Neural crest cell (in vitro differentiated cells): ENCODE measurements at regions not wholly inside any gene's neighbourhood (a gene's known extent, or its start where the extent isn't known, plus 50 kb on each side); places are given as distances from the start of the nearest gene placed in this dataset.

Experiments
- DNase-seq: peaks from one replicate; pipeline ENCODE4 v3.0.0; 2021; ENCODE audit warnings: low read depth, mixed read lengths, low spot score
- H3K27ac Mint-ChIP-seq: one replicate; pipeline ENCODE4 v1.8.0; 2021; ENCODE audit warnings: mild to moderate bottlenecking, mixed read lengths; ENCODE audit not compliant: unreplicated experiment
- H3K27me3 Mint-ChIP-seq: 2 replicates; pipeline ENCODE4 v1.8.0; 2021; ENCODE audit warnings: low read depth, mild to moderate bottlenecking, mixed read lengths
- H3K36me3 Mint-ChIP-seq: 2 replicates; pipeline ENCODE4 v1.8.0; 2021; ENCODE audit warnings: low read depth, mild to moderate bottlenecking, mixed read lengths
- H3K4me1 Mint-ChIP-seq: 2 replicates; pipeline ENCODE4 v1.8.0; 2021; ENCODE audit warnings: mixed read lengths
- H3K4me3 Mint-ChIP-seq: one replicate; pipeline ENCODE4 v1.8.0; 2021; ENCODE audit warnings: mild to moderate bottlenecking, mixed read lengths
- H3K9me3 Mint-ChIP-seq: 2 replicates; pipeline ENCODE4 v1.8.0; 2021; ENCODE audit warnings: mixed read lengths
- TF ChIP-seq, protein P1 (sequence below): fragments of 200-600 bp; sonication (generic); conservative IDR thresholded peaks from 2 replicates; pipeline ENCODE4 v1.5.0; 2021; ENCODE audit warnings: antibody characterized with exemption, mild to moderate bottlenecking

DNA sequence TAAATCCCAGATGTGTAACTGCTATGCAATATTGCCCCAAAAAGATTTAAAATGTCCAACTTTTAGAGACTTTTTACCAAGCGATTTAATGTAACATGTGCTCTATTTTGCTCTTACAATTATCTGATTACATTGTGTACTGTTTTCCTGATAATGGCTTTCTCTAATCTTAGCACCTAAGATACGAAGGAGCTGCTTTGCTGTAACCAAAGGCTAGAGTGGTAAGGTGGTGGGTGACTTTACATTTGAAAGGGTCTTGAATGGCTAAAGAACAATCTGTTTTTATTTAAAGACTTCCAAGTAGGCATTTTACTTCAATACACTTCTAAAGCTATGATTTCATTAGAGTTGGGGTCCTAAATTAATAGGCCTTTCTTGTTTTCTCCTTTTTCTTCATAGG lies 1201.6 kb upstream of the MAP3K7 start:
- Mint-ChIP-seq H3K36me3 (no peaks in the 10 kb centered on the region), H3K4me3 (no peak overlapping the region), H3K9me3 (peaks cover 7% of the 10 kb centered on the region), H3K4me1 (no peaks in the 10 kb centered on the region), H3K27me3 (no peaks in the 10 kb centered on the region), H3K27ac (no peak overlapping the region)
- DNase-seq, result no peak
- TF ChIP-seq, protein P1, sequence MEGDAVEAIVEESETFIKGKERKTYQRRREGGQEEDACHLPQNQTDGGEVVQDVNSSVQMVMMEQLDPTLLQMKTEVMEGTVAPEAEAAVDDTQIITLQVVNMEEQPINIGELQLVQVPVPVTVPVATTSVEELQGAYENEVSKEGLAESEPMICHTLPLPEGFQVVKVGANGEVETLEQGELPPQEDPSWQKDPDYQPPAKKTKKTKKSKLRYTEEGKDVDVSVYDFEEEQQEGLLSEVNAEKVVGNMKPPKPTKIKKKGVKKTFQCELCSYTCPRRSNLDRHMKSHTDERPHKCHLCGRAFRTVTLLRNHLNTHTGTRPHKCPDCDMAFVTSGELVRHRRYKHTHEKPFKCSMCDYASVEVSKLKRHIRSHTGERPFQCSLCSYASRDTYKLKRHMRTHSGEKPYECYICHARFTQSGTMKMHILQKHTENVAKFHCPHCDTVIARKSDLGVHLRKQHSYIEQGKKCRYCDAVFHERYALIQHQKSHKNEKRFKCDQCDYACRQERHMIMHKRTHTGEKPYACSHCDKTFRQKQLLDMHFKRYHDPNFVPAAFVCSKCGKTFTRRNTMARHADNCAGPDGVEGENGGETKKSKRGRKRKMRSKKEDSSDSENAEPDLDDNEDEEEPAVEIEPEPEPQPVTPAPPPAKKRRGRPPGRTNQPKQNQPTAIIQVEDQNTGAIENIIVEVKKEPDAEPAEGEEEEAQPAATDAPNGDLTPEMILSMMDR, result no peak

DNA sequence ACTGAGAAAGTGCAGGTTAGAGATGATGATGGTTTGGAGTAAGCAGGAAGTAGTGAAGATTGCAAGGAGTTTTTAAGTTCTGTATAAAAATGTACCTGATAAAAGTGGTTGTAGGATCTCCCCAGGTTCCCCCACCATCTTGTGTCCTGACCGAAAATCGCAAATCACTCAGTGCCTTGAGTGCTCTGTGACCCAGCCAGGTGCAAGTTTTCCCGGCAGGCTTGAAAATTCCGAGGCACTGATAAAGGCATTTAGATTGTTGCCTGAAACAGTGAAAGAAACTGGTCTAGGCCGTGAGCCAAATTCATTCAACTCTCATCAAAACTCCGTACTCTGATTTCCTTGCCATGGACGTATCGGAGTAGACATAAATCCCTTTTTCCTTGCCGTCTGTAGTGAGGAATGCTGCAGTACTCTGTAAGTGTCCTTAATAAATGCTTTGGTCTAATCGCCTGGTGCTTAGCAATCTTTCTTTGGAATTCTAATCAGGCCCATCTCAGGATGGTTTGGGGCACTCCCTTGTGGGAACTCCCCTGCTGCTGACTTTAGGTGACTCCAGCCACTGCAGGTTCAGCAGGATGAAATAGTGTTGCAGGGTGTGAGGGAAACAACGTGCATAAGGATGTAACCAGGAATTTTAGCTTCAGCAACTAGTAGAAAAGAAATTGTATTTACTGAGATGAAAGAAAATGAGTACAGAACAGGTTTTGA lies 1199.8 kb upstream of the MAP3K7 start:
- peaks cover 10% of the 10 kb centered on the region for H3K9me3 Mint-ChIP-seq
- DNase-seq, result no peak
- no peak overlapping the region for H3K27ac Mint-ChIP-seq
- no peaks in the 10 kb centered on the region for H3K27me3 Mint-ChIP-seq
- H3K4me3 Mint-ChIP-seq, result no peak overlapping the region
- no peaks in the 10 kb centered on the region for H3K36me3 Mint-ChIP-seq
- TF ChIP-seq, protein P1, result no peak
- H3K4me1 Mint-ChIP-seq, result peaks cover 9% of the 10 kb centered on the region

DNA sequence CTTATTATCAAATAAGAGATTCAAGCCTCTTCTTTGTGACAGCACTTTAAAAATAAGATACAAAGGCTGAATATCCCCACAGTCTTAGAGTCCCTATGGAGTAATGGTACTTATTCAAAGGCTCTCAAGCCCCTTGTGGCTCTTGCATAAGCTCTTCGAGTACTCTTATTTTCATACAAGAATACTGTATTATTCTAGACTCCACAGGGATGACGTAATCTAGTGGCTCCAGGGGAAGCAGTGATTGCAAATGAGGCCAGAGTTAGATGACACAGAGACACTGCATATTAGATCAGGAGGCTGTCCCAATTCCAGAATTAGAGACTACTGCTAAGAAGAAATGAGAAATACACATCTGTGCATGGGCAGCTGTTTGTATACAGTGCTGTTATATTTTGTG lies 1195.9 kb upstream of the MAP3K7 start:
- H3K4me1 Mint-ChIP-seq, result peaks cover 10% of the 10 kb centered on the region
- no peak for DNase-seq
- no peaks in the 10 kb centered on the region for H3K36me3 Mint-ChIP-seq
- no peak overlapping the region for H3K27ac Mint-ChIP-seq
- H3K4me3 Mint-ChIP-seq, result no peak overlapping the region
- H3K27me3 Mint-ChIP-seq, result no peaks in the 10 kb centered on the region
- H3K9me3 Mint-ChIP-seq, result peaks cover 11% of the 10 kb centered on the region
- TF ChIP-seq, protein P1, result no peak

DNA sequence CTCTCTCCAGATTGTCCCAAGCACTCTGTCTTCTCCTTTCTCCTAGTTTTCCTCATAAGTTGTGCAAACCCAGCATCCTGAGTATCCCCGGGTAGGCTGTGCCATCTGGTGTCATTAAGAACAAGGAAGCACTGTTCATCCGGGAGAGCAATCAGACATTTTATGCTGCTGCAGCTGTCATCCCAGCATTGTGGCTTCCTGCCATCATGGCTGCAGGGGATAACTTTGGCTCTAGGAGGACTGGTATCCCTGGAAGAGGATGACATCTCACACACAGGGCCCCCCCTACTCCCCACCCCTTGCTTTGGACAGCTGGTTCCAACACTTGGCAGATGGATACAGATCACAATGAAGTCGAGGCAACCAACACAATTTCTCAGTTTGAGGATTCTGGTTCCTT lies 1195.1 kb upstream of the MAP3K7 start:
- Mint-ChIP-seq H3K27ac (peak overlapping the region; percentile 16), H3K27me3 (no peaks in the 10 kb centered on the region), H3K4me1 (peaks cover 10% of the 10 kb centered on the region), H3K36me3 (no peaks in the 10 kb centered on the region), H3K4me3 (no peak overlapping the region), H3K9me3 (peaks cover 11% of the 10 kb centered on the region)
- DNase-seq, result peak; percentile 3
- TF ChIP-seq, protein P1, result no peak

DNA sequence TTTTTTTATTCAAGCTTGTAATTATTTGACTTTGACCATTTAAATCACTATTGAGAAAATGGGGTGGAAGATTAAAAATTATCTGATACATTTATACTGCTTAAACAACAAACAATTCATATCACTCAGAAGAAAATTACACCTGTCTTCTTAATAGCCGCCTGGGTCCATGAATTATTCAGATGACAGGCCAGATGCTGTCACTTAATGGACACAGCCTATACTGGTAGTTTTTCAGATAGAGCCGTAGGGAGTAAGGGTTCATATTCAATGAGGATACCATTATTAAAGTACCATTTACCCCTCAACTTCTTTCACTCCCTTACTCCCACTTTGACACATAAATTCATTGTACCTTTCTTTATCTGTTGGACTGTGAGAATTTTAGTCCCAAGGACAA lies 1193.4 kb upstream of the MAP3K7 start:
- H3K36me3 Mint-ChIP-seq, result peaks cover 4% of the 10 kb centered on the region
- H3K9me3 Mint-ChIP-seq, result peaks cover 11% of the 10 kb centered on the region
- TF ChIP-seq, protein P1, result no peak
- H3K4me1 Mint-ChIP-seq, result peaks cover 10% of the 10 kb centered on the region
- no peaks in the 10 kb centered on the region for H3K27me3 Mint-ChIP-seq
- no peak for DNase-seq
- no peak overlapping the region for H3K27ac Mint-ChIP-seq
- H3K4me3 Mint-ChIP-seq, result no peak overlapping the region
